ENCODE measurements at regions not wholly inside any gene's neighbourhood (a gene's known extent, or its start where the extent isn't known, plus 50 kb on each side); places are given as distances from the start of the nearest gene placed in this dataset.

GRCh38 chr16:85173981-85174751 lies 61.9 kb upstream of the CIBAR2 start:
- peak; percentile 52 for DNase-seq (ENCODE audit: low spot score)

DNA sequence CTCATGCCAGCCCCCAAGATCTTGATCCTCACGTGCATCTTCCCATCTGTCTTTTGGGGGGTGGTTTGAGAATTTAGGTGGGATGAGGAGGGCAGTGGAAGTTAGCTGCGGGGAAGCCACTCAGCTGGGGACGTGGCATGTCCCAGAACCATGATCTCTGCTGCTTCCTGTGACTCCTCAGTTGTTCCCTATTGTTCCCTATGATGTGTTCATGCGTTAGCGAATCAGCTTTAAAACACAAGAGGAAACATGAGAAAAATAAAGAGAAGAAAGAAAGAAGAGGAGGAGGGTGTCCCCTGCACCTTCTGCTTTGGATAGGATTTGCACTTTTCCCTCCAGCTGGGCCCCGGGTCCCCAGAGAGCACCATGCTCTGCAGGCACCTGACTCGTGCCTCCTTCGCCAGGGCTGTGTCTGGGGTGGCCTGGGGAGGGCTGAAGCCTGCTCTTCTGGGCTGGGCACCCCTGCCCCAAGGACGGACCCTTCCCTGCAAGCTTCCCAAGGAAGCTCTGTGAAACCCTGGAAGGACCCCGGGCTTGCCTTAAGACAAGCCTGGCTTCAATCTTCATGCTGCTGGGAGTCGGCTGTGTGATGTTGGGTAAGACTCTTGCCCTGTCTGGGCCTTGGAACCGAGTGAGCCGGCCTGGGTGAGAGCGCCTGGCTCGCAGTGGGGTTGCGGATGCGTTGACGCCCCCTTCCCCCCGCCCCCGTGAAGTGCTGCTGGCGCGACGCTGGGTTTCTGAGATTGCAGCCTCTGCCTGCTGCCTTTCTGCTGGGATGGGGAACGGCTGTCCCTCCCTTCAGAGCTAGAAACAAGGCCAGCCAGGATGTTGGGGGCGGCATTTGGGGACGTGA lies 62.8 kb upstream of the CIBAR2 start:
- peak; percentile 60 for DNase-seq (ENCODE audit: low spot score)

DNA sequence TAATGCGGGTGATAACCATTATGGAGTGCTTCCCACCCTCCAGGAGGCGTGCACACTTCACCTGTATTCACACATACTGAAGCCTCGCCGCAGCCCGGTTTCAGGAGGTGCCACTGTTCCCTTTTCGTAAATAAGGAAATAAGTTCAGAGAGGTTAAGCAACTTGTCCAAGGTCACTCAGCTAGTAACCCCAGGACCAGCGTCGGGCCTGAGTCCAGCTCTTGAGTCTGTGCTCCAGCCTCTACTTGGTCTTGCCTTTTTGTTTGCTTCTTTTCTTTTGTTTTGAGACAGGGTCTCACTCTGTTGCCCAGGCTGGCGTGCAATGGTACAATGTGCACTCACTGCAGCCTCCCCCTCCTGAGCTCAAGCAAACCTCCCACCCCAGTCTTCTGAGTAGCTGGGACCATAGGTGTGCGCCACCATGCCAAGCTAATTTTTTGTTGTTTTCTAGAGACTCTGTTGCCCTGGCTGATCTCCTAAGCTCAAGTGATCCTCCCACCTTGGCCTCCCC lies 63.5 kb upstream of the CIBAR2 start:
- no peak for DNase-seq (ENCODE audit: low spot score)

GRCh38 chr16:85176541-85177447 lies 64.5 kb upstream of the CIBAR2 start:
- DNase-seq (ENCODE audit: low spot score) = no peak

DNA sequence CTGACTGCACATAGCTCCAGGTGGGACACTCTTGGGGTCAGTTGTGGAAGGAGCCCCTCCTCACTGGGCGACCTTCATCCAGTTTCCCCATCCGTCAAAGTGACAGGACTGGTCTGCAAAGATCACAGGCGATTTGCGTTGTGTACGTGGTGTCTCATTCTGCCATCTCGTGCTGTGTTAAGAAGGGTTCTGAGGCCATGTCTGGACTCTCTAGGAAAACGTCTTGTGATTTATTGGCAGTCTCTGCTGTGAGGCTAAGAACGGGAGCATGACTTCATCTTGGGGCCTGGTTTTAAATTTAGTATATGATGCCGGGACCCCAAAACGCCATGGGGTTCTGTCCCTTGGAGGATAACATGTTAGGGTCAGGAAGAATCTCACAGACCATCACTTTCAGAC lies 65.2 kb upstream of the CIBAR2 start:
- no peak for DNase-seq (ENCODE audit: low spot score)

- DNase-seq (ENCODE audit: low spot score) = no peak
Measured at GRCh38 chr16:85178006-85178591, 65.8 kb upstream of the CIBAR2 start.

GRCh38 chr16:85178596-85178995 lies 66.3 kb upstream of the CIBAR2 start:
- no peak for DNase-seq (ENCODE audit: low spot score)

DNA sequence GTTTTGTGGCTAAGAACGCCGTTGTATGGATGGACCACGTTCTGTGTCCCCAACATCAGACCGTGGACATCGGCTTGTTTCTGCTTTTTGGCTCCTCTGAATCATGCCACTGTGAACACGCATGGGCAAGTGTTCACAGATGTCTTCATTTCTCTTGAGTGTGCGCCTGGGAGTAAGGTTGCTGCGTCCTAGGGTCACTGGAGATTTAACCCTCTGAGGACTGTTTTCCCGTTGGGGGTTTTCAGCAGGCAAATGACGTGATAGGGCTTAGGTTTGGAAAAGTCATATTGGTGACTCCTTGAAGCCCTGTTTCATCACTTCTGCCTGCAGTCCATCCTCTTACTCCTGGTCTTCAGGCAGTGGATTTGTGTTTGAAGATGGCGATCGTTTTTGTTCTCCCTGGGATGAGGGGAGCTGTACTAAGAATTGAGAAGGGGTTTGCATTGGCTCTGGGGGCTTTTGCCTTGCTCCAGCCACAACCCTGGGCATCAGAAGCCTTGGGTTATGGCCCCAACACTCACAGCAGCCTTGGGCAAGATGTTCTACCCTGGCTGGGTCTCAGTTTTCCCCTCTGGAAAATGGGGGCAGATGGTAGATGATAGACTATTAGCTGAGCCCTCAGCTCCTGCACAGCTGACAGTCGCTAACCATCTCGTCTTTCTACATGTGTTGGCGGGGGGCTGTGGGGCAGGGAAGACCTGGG lies 67.2 kb upstream of the CIBAR2 start:
- no peak for DNase-seq (ENCODE audit: low spot score)

DNA sequence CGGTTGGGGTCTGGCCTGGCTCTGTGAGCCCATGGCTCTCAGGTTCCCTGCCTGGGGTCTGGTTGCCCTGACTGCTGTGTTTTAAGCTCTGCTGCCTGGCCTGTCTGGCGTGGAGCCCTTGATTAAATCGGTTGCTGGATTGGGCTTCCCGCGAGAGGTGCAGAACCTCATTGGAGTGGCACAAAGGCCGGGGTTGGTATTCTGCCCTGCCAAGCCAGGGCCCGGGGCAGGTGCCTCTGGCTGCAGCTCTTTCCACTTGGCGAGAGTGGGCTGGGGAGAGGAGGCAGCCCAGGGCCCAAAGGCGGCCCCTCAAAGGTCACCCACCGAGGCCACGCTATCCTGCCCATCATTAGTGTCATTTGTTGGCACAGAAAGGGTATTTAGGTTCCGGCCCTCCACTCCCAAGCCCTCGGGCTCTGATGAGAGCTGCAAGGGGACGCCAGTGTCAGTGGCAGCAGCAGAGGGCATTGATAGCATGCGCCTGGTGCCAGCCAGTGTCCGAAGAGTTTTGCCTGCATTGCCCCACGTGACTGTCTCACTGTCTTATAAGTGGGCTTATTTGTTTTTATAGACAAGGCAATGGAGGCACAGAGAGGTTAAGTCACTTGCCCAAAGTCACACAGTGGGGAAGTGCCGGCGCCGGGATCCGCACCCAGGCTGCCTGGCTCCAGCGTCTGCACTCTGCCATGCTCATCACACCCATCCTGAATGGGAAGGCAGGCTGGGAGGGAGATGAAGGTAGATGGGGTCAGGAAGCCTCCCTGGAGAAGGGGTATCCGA lies 68.0 kb upstream of the CIBAR2 start:
- no peak for DNase-seq (ENCODE audit: low spot score)

- no peak for DNase-seq (ENCODE audit: low spot score)
Measured at GRCh38 chr16:85180827-85181738, 68.8 kb upstream of the CIBAR2 start.

GRCh38 chr16:85181739-85182129 lies 69.5 kb upstream of the CIBAR2 start:
- no peak for DNase-seq (ENCODE audit: low spot score)

DNA sequence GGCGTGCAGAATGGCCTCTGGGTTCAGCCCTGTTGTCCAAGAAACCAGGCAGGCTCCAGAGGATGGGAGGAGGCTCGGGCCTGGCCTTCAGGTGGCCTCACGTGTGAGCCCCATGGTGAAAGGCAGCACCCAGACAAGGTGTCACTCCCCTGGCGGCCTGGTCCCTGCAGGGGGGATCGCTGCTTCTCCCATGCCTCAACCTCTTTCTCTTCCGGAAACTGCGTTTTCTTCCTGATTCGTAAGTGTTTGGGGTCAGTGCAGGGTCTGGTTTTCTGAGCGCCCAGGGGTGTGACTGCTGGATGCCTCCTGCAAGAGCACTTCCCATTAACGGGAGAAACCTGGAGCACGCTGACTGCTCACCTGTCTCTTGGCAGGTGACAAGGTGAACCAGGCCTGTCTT lies 70.0 kb upstream of the CIBAR2 start:
- no peak for DNase-seq (ENCODE audit: low spot score)

DNA sequence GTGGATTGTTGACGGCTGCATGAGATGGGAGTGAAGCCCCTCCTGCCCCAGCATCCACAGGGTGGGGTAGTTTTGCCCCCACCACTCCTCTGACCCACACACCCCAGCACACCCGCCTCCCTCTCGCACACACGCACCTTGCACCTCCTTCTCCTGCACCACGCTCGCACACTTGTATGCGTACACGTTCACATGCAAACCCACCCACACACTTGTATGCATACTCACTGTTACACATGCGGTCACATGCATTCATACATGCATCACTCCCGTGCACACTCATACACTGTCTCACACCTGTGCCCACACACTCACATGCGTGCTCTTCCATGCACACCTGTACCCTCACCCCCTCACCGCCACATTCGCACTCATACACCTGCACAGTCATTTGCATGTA lies 70.5 kb upstream of the CIBAR2 start:
- DNase-seq (ENCODE audit: low spot score) = no peak

- no peak for DNase-seq (ENCODE audit: low spot score)
Measured at GRCh38 chr16:85183564-85183963, 71.3 kb upstream of the CIBAR2 start.

GRCh38 chr16:85184404-85184803 lies 72.1 kb upstream of the CIBAR2 start:
- no peak for DNase-seq (ENCODE audit: low spot score)

DNA sequence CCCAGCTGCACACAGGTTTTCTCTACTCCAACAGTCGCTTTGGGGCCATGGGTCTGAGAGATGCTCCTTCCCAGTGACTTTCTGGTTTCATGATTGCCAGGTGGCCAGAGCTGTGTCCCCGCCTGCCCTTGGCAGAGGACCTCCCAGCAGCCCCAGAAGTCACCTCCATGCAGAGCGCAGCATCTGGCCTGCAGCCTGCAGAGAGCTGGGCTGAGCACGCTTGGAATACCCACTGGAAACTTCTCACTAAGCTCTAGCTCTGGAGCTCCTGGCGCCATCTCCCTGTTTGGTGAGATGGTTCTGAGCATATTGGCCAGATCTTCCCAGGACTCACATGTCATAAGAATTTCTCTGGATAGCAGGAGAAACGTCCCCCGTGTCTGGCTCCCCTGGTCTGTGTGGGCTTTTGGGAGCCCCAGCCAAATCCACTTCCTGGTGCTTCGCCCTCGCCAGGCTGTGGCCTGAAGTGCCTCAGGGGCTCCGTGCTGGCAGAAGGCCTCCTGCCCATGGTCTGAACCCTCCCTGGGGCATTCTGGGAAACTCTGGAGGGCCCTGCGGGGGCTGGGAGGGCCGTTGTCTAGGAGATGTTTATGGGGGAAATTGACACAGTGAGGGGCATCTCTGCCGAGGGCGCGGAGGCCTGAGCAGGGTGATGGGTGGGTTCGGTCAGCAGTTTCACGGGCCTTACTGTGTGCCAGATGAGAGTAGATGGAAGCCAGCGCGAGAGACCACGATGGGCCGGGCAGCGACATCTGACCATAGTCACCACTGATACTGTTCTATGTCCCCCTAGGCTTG lies 73.2 kb upstream of the CIBAR2 start:
- DNase-seq (ENCODE audit: low spot score) = no peak

GRCh38 chr16:85187002-85187401 lies 74.7 kb upstream of the CIBAR2 start:
- no peak for DNase-seq (ENCODE audit: low spot score)

DNA sequence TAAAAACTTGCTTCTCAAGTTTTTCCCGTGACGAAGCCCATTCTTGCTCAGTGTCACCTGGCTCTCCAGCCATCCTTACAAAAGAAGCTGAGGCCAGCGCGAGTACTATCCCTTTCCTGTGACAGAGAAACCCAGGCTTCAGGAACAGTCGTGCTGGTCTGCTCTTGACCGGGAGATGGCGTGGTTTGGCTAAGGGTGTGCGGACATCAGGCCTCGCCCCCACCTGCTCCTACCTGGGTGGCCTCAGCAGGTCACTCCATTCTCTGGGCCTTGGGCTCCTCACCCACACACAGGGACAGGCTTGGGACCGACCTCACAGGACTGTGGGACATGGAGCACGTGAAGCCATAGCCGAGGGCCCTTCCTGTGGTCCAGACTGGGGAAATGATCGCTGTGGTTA lies 75.2 kb upstream of the CIBAR2 start:
- DNase-seq (ENCODE audit: low spot score) = no peak

All from D341Med (cell line).